HG03139 (cell line): ENCODE measurements at regions not wholly inside any gene's neighbourhood (a gene's known extent, or its start where the extent isn't known, plus 50 kb on each side); places are given as distances from the start of the nearest gene placed in this dataset.
A peak's percentile ranks its signal among the peaks of the same experiment; 100 is the strongest.

Experiments used
- ATAC-seq: cut with Tn5 transposase; IDR thresholded peaks from one replicate; pipeline ENCODE4 v1.9.1; 2021; ENCODE audit not compliant: unreplicated experiment

DNA sequence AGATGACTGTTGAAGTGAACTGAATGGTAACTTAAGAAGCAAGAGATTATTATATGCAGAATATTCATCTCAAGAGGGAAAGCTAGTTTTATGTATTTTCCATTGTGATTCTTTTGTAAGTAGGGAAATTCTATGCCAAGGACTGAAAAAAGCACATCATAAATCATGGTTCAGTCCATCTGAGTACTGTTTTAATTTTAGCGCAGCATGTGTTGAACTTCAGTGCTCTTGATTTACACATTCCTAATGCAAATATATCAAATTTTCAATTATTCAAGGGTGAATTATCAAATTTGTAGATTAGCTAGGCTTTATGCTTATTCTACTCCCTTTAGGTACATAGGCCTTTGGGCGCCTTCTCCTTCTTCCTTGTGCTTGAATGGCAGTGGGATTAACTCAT, 50.3 kb upstream of the TCF12 start:
- ATAC-seq, result no peak

DNA sequence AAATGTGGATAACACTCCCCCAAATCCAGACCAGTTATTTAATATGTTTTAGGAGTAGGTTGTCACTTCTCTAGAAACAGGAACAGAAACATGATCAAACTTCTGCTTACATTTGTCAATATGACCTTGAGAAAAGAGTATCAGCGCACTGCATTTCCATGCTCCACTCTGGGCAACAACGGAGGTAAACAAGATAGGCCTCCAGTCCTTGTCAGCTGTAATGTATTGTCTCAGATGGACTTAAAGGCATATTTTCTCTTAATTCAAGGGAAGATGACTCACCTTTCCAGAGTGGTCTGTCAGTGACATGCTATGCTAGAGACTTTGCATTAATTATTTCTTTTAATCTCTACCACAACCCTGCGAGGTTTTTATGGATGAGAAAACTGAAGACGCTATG, 51.6 kb upstream of the TCF12 start:
- no peak for ATAC-seq

DNA sequence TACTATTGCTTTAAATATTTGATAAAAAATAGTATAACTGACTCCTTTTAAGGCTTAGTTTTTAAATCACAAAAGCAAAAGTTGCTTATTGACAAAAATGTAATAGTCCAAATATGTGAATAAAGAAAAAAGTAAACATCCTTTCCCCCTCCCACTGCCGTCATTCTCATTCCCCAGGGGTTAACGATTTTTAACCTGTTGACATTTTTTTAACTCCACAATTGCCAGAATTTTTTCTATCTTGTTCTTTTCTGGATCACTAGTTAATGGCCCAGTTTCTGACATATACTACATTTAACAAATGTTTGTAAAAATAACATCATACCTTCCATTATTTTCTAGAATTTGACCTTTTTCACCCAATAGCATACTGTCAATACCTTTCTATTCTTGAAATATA, 60.6 kb upstream of the TCF12 start:
- no peak for ATAC-seq

DNA sequence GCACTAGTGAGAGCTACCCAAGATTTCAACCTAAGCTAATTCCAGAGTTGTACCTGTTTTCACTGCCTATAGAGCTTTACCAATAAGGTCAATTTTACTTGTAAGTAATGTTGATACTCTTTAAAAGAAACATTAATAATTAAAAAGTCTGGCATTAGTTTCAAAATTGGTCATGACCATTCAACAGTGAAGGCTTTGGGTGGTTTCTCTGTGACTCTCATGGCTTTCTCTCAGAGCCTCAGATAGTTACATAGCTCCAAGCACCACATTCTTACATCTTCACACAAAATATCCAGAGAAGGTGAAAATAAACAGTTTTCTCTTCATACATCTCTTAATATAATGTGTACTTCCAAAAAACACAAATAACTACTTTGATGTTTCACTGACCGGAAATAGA, 61.5 kb upstream of the TCF12 start:
- no peak for ATAC-seq

DNA sequence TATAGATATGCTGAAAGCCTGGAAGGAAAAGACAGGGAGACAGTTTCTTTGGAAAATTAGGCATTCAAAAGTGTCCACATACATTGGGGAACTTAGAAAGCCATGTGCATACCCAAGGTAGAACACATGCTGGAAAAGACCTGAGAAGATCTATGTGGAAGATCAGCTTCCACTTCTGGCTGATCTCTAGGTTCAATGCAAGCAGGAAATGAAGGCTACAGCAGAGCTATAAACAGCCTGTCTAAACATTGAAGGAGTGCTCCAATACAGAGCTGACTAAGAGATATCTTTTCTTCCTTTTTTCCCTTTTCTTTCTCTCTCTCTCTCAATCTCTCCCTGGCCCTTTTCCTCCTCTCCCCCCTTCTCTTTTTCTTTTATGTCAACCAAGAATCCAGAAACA, 73.6 kb upstream of the TCF12 start:
- no peak for ATAC-seq

DNA sequence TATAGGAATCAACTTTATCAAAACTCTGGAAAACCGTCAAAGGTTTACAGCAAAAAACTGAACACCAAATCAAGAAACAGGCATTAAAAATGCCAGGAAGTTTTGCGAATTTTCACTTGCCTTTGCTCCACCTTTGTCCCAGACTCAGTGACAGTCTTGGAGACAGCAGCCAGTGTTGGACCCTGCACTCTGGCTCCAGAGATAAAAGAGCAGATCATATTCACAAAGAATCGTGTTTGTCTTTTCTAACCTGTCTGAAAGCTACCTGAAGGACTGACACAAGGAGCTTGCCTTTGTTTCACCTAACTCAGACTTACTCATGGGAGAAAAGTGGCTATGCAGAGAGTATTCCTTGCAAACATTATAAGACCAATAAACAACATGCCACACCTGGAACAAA, 74.0 kb upstream of the TCF12 start:
- ATAC-seq, result no peak

DNA sequence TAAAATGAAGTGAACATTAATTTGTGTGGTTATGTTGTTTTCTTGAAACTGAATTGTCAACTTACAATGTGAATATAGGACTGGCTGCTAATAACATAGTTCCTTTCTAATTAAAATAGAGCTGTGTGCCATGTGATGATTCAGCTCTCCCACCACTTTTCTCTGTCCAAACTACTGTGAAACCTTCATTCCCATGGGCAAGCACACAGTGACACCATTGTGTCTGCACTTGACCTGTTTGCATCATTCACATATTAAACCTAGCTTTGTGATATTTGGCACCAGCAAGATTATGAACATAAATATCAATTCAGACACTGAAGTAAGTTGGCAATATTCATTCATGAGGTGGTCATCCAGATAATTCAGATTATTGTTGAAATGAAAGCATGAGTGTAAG, 78.8 kb upstream of the TCF12 start:
- no peak for ATAC-seq

DNA sequence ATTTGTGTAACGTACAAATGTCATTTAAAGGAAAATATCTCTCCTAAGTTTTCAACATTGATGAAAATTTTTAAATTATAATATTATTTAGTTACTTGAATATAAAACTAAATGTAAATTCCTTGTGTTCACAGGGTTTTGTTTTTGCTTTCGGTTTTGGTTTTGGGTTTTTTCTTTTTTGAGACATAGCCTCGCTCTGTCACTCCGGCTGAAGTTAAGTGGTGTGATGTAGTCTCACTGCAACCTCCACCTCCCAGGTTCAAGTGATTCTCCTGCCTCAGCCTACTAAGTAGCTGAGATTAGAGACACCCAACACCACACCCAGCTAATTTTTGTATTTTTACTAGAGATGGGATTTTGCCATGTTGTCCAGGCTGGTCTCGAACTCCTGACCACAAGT, 79.3 kb upstream of the TCF12 start:
- ATAC-seq, result no peak

DNA sequence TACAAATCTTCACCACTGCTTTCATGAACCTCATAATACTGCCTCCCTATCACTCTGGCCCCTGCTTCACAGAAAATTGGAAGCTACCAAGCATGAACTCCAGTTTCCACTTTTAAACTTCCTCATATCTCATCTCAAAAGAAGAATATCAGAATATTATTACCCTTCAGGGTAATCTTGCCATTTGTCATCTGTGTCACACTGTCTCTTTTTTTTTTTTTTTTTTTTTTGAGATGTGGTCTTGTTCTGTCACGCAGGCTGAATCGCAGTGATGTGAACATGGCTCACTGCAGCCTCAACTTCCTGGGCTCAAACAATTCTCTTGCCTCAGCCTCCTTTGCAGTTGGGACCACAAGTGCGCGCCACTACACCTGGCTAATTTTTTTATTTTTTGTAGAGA, 80.4 kb upstream of the TCF12 start:
- ATAC-seq, result no peak

DNA sequence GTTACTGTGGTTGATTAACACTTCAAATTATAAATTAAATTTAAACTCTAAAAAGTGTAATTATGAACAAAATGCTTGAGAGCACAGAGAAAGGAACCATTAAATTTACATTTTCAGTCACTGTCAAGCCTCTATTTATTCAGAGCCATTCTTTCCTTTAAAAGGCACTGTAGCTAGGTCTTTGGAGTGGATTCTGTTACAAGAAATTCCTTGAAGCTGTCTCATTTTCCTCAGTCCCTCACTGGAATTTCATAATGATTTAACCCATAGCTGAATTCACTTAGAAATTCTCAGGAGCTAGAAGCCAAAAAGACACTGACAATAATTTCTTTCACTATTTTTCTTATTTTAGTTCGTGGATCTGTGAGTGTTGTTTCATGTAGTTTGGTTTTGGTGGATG, 81.2 kb upstream of the TCF12 start:
- ATAC-seq, result no peak

DNA sequence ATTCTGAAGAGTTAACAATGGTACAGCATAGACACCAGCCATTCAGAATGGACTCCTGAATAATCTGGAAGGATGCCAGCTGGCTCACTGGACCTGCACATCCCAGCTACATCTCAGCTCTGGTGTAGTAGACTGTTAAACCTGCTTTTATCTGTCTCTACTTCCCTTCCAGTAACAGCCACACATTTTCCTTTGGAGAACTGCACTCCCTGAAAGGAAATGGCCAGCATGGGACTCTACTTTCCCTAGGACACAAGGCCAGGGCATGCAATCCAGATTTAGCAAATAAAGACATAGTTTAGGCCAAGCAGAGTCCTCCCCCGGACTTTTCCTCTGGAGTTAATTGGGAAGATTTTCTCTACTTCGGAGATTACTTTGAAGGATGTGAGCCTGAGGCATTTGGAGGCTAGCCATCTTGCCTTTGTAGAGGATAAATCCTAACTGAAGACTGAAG, 82.7 kb upstream of the TCF12 start:
- ATAC-seq, result no peak

DNA sequence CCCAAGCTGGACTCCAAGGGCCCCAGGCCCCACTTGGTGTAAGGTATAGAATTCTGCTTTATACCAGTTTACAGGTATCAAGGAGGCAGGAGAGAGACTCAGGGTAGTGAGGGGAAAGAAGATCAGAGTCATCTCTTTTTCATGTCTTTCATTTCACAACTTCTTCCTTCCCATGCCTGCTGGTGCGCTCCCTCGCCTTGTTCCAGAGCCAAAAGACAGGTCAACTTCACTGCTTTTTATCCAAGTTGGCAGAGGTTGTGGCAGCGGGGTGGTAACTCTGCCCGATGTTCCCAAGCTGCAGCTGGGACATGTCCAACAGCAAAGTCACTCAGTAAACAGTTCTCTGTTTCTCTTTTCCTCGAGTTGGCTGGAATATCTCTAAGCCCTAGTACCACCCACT, 86.3 kb upstream of the TCF12 start:
- ATAC-seq, result no peak

DNA sequence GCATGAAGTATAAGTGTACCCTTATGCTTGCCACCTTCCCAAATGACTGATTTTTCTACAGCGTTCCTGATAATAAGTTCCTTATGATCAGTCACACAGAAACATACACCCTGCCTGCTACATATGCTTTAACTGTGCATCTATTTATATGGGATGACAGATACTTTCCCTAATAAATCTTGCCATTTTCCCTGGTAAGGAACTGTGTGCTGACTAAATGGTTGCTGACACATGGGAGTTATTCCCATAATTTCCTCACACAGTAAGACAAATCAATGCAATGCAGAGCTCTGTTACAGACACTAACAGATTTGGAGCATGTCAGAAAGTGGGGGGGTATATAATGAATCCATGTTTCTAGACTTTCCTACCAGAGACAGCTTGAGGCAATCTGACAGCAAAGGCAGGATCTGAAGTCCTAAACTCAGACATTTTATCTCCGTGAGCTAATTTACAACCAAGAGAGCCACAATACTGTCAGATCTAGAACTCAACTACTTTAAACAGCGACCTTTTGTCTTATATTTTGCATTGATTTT, 86.9 kb upstream of the TCF12 start:
- ATAC-seq, result no peak

DNA sequence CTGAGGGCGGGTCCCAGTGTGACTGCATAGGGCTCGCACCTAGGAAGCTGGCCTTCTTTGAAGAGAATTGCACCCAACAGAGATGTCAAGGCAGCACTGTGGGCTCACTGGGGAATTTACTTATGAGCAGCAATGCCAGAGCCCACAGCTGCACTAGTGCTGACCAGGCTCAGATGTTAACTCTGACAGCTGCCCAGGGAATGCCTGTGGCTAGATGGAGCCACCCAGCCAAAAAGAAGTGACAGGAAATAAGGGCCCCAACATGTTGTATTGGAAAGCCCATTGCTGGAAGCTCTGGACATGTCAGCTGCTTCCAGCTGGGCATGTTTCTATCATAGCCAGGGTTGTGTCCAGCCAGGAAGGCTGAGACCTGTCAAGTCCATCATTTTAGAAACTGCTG, 90.9 kb upstream of the ZNF280D start:
- no peak for ATAC-seq

DNA sequence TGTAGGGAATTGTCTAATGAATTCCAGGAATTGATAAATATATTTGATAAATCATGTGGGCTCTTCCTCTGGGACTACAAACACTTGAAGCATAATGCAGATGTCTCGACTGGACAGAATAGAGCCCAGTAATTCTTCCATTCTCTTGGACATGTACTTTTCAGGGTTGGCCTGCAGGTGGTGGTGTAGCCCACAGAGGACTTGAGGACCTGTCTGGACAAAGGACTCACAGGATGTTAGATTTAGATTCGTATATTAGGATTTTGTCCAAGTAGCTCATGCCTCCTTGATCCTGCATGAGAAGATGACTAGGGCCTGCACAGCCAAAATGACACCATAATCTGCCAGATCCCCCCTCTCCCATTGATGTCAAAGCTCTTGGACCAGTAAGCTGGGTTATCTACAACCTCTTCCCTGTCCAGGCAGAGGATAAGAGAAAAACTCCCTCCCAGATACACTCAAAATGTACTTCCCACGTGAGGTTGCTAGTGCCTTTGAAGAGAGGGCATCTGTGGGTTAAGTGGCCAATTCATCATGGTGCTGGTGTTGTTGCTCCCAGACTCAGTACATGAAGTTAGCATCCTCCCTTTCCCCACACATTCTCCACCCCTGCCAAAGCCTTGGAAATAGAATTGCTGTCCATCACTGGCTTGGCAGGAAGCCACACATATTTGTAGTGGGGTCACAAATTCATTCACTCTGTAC, 88.6 kb upstream of the ZNF280D start:
- peak; percentile 88 for ATAC-seq

DNA sequence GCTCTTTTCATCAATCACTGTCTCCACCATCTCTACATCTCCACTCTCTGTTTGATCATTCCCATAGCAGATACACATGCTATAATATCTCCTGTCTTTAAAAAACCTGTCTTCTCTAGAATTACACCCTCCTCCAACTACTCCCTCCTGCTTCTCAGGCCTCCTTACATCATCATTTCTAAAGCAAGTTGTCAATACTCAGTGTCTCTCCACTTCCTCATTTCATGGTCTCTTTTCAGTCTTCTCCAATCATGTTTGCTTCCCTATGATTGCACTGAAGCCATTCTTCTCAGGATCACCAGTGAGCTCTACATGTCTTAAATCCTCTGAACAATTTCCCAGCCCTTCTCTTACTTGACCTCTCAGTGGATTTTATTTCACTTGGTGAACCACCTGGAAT, 87.0 kb upstream of the ZNF280D start:
- ATAC-seq, result no peak

DNA sequence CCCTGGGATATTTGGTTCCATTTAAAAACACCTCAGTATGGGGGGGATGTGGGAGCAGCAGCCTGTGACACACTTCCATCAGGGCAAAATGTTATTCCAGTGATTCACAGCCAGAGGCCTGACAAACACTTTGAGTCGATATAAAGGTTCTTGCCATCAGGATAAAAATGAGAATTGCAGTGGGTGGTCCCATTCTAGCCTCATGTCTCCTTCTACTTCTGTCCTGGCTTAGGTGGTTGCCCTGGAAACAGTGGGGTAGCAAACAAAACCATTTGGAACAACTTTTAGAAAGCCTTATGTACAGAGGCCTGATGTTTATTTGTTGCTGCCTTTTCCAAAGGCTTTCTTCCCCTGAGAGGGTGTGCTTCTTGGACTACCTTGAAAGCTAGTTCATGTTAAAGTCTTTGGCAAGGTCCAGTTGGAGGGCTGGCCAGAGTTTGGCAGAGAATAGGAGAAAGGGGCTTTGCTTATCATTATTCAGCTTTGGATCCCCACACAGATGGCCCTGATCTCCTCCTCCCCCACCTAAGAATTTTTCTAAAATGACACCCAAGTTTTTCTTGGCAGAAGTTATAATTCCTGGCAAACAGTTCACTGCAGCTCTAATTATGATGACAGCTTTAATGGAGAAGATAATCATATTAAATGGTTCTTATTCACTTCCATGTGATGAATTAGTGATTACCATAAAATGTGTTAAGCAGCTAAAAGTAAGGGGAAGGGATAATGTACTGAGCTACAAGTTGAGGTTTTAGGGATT, 84.2 kb upstream of the ZNF280D start:
- no peak for ATAC-seq

DNA sequence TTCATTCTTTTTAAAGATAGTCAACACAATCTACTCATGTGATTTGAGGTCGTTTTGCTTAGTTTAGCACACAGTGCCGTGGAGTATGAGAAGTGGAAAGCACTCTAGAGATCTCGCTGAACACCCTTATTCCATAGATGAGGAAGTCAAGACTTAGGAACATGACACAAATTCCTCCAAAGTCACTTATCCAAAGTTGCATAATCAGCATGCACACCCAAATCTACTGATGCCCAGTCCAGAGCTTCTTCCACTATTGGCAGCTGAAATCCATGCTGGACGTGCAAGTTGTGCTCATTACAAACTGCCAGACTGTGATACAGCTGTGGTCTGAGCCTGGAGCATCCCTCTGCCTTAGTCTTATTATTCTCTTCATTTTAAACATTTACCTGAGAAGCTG, 83.5 kb upstream of the ZNF280D start:
- ATAC-seq, result no peak

DNA sequence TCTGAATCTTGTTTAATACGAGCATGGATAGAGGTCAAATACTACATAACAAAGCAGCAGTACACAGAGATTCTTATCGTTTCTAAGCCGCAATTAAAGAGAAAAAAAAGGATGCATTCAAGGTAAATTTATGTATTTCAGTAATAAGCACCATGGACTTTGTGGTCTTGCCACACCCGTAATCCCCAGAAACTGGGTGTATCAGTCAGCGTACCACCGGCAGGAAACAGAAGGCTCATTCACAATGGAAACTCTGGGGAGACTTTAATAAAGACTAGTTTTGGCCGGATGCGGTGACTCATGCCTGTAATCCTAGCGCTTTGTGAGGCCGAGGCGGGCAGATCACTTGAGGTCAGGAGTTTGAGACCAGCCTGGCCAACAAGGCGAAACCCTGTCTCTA, 81.9 kb upstream of the ZNF280D start:
- ATAC-seq, result no peak

DNA sequence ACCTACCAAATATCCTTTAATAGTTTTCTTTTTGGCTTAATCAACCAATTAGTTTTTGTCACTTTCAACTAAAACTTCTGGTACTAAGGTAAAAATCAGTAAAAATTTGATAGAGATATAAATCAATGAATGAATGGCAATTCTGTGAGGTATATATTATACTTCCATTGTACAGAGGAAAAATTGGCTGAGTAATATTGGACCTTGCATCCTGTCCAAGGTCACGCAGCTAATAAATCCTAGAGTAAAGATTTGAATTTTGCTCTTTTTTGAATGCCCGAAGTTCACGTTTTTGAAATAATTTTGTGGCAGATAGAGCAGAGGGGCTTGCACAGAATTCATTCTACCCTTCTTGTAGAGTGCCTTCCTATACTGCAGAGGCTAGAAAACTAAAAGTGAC, 81.1 kb upstream of the ZNF280D start:
- ATAC-seq, result no peak

DNA sequence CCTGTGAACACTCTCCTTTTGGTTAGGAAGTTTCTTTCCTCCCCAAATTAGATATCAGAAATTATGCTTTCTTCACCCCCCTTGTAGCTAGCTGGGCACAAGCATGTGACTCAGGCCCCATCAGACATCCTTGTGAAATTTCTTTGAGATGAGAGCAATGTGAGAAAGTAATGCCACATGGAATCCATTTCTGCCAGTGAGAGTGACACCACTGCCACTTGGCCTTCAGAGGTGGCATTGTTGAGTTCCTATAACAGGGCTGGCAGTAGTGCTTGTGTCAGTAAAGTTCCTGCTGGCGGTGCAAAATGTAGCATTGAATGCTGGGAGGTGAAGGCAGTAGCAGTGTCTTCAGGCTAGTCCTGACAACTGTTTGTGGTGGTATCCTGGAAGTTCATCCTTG, 80.7 kb upstream of the ZNF280D start:
- ATAC-seq, result no peak

DNA sequence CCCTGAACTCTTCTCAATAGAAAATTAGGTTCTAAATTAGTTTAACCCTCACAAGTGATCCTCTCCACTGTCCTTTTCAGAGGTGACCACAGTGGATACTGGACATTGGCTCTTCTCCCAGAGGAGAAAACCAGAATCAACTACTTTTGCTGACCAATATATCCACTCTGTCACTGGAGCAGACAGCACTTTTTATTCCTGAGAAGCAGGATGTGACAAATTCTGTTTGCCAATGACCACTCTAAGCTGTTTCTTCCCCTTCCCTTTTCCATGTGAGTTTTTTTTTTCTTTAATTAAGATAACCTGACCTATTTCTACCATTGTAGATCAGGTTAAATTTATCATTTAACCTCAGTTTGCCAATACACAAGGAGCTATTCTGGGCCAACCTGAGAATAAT, 79.7 kb upstream of the ZNF280D start:
- ATAC-seq, result no peak

DNA sequence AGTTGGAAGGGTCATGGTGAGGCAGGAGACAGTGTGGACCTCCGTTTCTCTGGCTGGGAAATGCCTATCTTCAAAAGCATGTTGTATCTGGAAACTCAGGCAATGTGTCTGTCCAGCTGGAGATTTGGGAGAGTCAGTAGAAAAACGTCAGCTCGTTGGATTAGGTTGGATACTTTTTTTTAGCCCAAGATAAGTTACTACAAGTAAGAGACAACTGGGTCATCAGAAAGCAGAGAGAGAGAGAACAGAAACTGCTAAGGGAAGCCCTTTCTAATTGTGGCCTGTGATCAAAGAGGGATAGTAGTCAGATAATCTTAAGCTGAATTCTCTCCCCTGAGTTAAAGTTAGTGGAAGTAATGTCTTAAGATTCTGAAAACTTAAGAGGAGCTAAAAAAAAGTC, 78.9 kb upstream of the ZNF280D start:
- ATAC-seq, result no peak
